ENCODE measurements at regions not wholly inside any gene's neighbourhood (a gene's known extent, or its start where the extent isn't known, plus 50 kb on each side); places are given as distances from the start of the nearest gene placed in this dataset.
"Not testable (repeated sequence)": the region's sequence is repeated elsewhere in the genome, so short reads cannot be mapped to it uniquely, and the experiment has no call there.

DNA sequence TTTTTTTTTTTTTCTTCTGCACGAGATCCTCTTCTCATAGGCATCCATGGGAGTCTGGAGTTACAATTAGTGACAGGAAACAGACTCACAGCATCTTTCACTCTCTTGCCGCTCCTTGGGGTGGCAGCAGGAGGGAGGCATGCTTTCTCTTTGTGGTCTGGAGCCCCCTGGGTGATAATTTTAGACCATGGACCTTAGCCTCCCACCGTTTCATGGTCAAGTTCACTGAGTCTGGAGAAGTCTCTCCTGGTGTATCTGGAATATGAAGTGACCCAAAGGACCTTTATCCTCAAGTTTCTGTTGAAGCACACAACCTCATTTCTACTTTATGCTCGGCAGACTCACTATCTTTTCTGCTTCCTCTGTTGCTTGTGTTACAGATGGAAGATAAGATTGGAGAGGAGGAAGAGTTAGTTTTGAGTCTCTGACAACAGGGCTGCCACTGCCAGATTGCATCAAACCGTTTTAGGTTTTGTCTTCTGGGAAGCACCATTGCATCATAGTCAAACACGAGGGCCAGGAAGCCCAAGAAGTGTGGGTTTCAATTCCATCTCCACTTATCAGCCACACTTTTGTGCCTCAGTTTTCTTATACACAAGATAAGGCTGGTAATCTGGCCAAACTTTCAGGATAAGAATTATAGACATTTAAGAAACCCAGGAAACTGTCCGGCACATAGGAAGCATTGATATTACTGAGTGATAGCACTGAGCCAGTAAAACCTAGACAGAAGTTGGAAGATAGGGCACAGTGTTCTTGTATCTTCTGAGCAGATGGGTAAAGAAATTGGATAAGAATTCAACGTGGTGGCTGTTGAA is 62.3 kb downstream of the ADCYAP1 start:
- Histone ChIP-seq H3K36me3 (ENCODE audit: control insufficient read depth in 2 of 3, insufficient read depth in 3 of 3, low read length in 3 of 3) (no peaks in the 10 kb centered on the region), H3K9me3 (ENCODE audit: control insufficient read depth in 2 of 3, insufficient read depth in 1 of 3, low read length in 3 of 3) (no peaks in the 10 kb centered on the region), H3K27me3 (ENCODE audit: control insufficient read depth, insufficient read depth, low read length) (peaks cover 2% of the 10 kb centered on the region), H3K4me1 (ENCODE audit: control insufficient read depth in 2 of 3, insufficient read depth in 2 of 3, low read depth in 1 of 3, low read length in 3 of 3) (no peaks in the 10 kb centered on the region), H3K27ac (ENCODE audit: low read depth in 2 of 2, low read length in 2 of 2) (no peak overlapping the region), H3K4me3 (ENCODE audit: low read length in 3 of 3) (no peak overlapping the region), H3K9ac (ENCODE audit: low read length in 3 of 3) (no peak overlapping the region)
- intact Hi-C loops (cut with DNase I): no loop called here
- DNase-seq (no peak), FAIRE-seq (no peak)
- TF ChIP-seq, protein P1, sequence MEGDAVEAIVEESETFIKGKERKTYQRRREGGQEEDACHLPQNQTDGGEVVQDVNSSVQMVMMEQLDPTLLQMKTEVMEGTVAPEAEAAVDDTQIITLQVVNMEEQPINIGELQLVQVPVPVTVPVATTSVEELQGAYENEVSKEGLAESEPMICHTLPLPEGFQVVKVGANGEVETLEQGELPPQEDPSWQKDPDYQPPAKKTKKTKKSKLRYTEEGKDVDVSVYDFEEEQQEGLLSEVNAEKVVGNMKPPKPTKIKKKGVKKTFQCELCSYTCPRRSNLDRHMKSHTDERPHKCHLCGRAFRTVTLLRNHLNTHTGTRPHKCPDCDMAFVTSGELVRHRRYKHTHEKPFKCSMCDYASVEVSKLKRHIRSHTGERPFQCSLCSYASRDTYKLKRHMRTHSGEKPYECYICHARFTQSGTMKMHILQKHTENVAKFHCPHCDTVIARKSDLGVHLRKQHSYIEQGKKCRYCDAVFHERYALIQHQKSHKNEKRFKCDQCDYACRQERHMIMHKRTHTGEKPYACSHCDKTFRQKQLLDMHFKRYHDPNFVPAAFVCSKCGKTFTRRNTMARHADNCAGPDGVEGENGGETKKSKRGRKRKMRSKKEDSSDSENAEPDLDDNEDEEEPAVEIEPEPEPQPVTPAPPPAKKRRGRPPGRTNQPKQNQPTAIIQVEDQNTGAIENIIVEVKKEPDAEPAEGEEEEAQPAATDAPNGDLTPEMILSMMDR (IDR thresholded peaks at IDR 0.05; ENCODE audit: borderline replicate concordance, extremely low read depth, insufficient read depth): no peak

DNA sequence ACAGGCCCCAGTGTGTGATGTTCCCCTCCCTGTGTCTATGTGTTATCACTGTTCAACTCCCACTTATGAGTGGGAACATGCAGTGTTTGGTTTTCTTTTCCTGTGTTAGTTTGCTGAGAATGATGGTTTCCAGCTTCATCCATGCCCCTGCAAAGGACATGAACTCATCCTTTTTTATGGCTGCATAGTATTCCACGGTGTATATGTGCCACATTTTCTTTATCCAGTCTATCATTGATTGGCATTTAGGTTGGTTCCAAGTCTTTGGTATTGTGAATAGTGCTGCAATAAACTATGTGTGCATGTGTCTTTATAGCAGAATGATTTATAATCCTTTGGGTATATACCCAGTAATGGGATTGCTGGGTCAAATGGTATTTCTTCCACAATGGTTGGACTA is 64.2 kb downstream of the ADCYAP1 start:
- H3K9me3 ChIP-seq (ENCODE audit: control insufficient read depth in 2 of 3, insufficient read depth in 1 of 3, low read length in 3 of 3); FAIRE-seq; H3K36me3 ChIP-seq (ENCODE audit: control insufficient read depth in 2 of 3, insufficient read depth in 3 of 3, low read length in 3 of 3); H3K27me3 ChIP-seq (ENCODE audit: control insufficient read depth, insufficient read depth, low read length); H3K27ac ChIP-seq (ENCODE audit: low read depth in 2 of 2, low read length in 2 of 2); DNase-seq; H3K9ac ChIP-seq (ENCODE audit: low read length in 3 of 3); H3K4me3 ChIP-seq (ENCODE audit: low read length in 3 of 3); H3K4me1 ChIP-seq (ENCODE audit: control insufficient read depth in 2 of 3, insufficient read depth in 2 of 3, low read depth in 1 of 3, low read length in 3 of 3); intact Hi-C loops (cut with DNase I): not testable (repeated sequence)

DNA sequence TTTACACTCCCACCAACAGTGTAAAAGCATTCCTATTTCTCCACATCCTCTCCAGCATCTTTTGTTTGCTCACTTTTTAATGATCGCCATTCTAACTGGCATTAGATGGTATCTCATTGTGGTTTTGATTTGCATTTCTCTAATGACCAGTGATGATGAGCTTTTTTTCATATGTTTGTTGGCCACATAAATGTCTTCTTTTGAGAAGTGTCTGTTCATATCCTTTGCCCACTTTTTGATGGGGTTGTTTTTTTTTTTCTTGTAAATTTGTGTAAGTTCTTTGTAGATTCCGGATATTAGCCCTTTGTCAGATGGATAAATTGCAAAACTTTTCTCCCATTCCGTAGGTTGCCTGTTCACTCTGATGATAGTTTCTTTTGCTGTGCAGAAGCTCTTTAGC is 64.6 kb downstream of the ADCYAP1 start:
- FAIRE-seq; intact Hi-C loops (cut with DNase I); H3K9ac ChIP-seq (ENCODE audit: low read length in 3 of 3): not testable (repeated sequence)

DNA sequence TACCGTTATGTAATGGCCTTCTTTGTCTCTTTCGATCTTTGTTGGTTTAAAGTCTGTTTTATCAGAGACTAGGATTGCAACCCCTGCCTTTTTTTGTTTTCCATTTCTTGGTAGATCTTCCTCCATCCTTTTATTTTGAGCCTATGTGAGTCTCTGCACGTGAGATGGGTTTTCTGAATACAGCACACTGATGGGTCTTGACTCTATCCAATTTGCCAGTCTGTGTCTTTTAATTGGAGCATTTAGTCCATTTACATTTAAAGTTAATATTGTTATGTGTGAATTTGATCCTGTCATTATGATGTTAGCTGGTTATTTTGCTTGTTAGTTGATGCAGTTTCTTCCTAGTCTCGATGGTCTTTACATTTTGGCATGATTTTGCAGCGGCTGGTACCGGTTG is 69.9 kb downstream of the ADCYAP1 start:
- FAIRE-seq; H3K9me3 ChIP-seq (ENCODE audit: control insufficient read depth in 2 of 3, insufficient read depth in 1 of 3, low read length in 3 of 3); intact Hi-C loops (cut with DNase I); H3K27me3 ChIP-seq (ENCODE audit: control insufficient read depth, insufficient read depth, low read length); H3K9ac ChIP-seq (ENCODE audit: low read length in 3 of 3); H3K4me3 ChIP-seq (ENCODE audit: low read length in 3 of 3); H3K36me3 ChIP-seq (ENCODE audit: control insufficient read depth in 2 of 3, insufficient read depth in 3 of 3, low read length in 3 of 3); DNase-seq; H3K27ac ChIP-seq (ENCODE audit: low read depth in 2 of 2, low read length in 2 of 2); H3K4me1 ChIP-seq (ENCODE audit: control insufficient read depth in 2 of 3, insufficient read depth in 2 of 3, low read depth in 1 of 3, low read length in 3 of 3): not testable (repeated sequence)

More for the DNA sequence above, 64.6 kb downstream of the ADCYAP1 start:
- H3K9me3 ChIP-seq (ENCODE audit: control insufficient read depth in 2 of 3, insufficient read depth in 1 of 3, low read length in 3 of 3); H3K4me1 ChIP-seq (ENCODE audit: control insufficient read depth in 2 of 3, insufficient read depth in 2 of 3, low read depth in 1 of 3, low read length in 3 of 3); H3K36me3 ChIP-seq (ENCODE audit: control insufficient read depth in 2 of 3, insufficient read depth in 3 of 3, low read length in 3 of 3); DNase-seq; H3K27ac ChIP-seq (ENCODE audit: low read depth in 2 of 2, low read length in 2 of 2); H3K27me3 ChIP-seq (ENCODE audit: control insufficient read depth, insufficient read depth, low read length); H3K4me3 ChIP-seq (ENCODE audit: low read length in 3 of 3): not testable (repeated sequence)

DNA sequence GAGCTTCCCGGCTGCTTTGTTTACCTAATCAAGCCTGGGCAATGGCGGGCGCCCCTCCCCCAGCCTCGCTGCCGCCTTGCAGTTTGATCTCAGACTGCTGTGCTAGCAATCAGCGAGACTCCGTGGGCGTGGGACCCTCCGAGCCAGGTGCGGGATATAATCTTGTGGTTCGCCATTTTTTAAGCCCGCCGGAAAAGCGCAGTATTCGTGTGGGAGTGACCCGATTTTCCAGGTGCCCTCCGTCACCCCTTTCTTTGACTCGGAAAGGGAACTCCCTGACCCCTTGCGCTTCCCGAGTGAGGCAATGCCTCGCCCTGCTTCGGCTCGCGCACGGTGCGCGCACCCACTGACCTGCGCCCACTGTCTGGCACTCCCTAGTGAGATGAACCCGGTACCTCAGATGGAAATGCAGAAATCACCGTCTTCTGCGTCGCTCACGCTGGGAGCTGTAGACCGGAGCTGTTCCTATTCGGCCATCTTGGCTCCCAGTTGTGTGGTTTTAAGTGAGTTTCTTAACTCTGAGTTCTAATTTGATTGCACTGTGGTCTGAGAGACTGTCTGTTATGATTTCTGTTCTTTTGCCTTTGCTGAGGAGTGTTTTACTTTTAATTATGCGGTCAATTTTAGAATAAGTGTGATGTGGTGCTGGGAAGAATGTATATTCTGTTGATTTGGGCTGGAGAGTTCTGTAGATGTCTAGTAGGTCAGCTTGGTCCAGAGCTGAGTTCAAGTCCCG is 71.9 kb downstream of the ADCYAP1 start:
- H3K9ac ChIP-seq (ENCODE audit: low read length in 3 of 3); H3K9me3 ChIP-seq (ENCODE audit: control insufficient read depth in 2 of 3, insufficient read depth in 1 of 3, low read length in 3 of 3); H3K4me3 ChIP-seq (ENCODE audit: low read length in 3 of 3); H3K27me3 ChIP-seq (ENCODE audit: control insufficient read depth, insufficient read depth, low read length); H3K27ac ChIP-seq (ENCODE audit: low read depth in 2 of 2, low read length in 2 of 2); H3K4me1 ChIP-seq (ENCODE audit: control insufficient read depth in 2 of 3, insufficient read depth in 2 of 3, low read depth in 1 of 3, low read length in 3 of 3); H3K36me3 ChIP-seq (ENCODE audit: control insufficient read depth in 2 of 3, insufficient read depth in 3 of 3, low read length in 3 of 3); intact Hi-C loops (cut with DNase I); FAIRE-seq; DNase-seq: not testable (repeated sequence)

DNA sequence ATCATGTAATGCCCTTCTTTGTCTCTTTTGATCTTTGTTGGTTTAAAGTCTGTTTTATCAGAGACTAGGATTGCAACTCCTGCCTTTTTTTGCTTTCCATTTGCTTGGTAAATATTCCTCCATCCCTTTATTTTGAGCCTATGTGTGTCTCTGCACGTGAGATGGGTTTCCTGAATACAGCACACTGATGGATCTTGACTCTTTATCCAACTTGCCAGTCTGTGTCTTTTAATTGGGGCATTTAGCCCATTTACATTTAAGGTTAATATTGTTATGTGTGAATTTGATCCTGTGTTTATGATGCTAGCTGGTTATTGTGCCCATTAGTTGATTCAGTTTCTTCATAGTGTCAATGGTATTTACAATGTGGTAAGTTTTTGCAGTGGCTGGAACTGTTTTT is 72.7 kb downstream of the ADCYAP1 start:
- DNase-seq; H3K27ac ChIP-seq (ENCODE audit: low read depth in 2 of 2, low read length in 2 of 2); H3K27me3 ChIP-seq (ENCODE audit: control insufficient read depth, insufficient read depth, low read length); H3K4me1 ChIP-seq (ENCODE audit: control insufficient read depth in 2 of 3, insufficient read depth in 2 of 3, low read depth in 1 of 3, low read length in 3 of 3); H3K9me3 ChIP-seq (ENCODE audit: control insufficient read depth in 2 of 3, insufficient read depth in 1 of 3, low read length in 3 of 3); H3K9ac ChIP-seq (ENCODE audit: low read length in 3 of 3); FAIRE-seq; H3K36me3 ChIP-seq (ENCODE audit: control insufficient read depth in 2 of 3, insufficient read depth in 3 of 3, low read length in 3 of 3); H3K4me3 ChIP-seq (ENCODE audit: low read length in 3 of 3); intact Hi-C loops (cut with DNase I): not testable (repeated sequence)

DNA sequence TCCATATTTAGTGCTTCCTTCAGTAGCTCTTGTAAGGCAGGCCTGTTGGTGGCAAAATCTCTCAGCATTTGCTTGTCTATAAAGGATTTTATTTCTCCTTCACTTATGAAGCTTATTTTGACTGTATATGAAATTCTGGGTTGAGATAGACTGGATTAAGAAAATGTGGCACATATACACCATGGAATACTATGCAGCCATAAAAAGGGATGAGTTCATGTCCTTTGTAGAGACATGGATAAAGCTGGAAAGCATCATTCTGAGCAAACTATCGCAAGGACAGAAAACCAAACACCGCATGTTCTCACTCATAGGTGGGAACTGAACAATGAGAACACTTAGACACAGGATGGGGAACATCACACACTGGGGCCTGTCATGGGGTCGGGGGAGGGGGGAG is 73.1 kb downstream of the ADCYAP1 start:
- not testable (repeated sequence) for FAIRE-seq; H3K27me3 ChIP-seq (ENCODE audit: control insufficient read depth, insufficient read depth, low read length)

More for the DNA sequence above, 73.1 kb downstream of the ADCYAP1 start:
- H3K4me1 ChIP-seq (ENCODE audit: control insufficient read depth in 2 of 3, insufficient read depth in 2 of 3, low read depth in 1 of 3, low read length in 3 of 3); H3K36me3 ChIP-seq (ENCODE audit: control insufficient read depth in 2 of 3, insufficient read depth in 3 of 3, low read length in 3 of 3); H3K9ac ChIP-seq (ENCODE audit: low read length in 3 of 3); H3K27ac ChIP-seq (ENCODE audit: low read depth in 2 of 2, low read length in 2 of 2); DNase-seq; H3K4me3 ChIP-seq (ENCODE audit: low read length in 3 of 3); intact Hi-C loops (cut with DNase I); H3K9me3 ChIP-seq (ENCODE audit: control insufficient read depth in 2 of 3, insufficient read depth in 1 of 3, low read length in 3 of 3): not testable (repeated sequence)

All from kidney (tissue), 13 donors.